Testis (tissue), 2 donors: ENCODE measurements at regions not wholly inside any gene's neighbourhood (a gene's known extent, or its start where the extent isn't known, plus 50 kb on each side); places are given as distances from the start of the nearest gene placed in this dataset.

Source experiments
- DNase-seq: peaks from one replicate; pipeline ENCODE4 v3.0.0-alpha.2; 2019
- H3K27ac ChIP-seq, 2 donors: fragments of 200-600 bp; sonication (generic); one replicate each; pipeline ENCODE4 v1.5.1; 2019
- H3K27me3 ChIP-seq: fragments of 200-600 bp; sonication (generic); one replicate; pipeline ENCODE4 v1.5.1; 2019
- H3K36me3 ChIP-seq: fragments of 200-600 bp; sonication (generic); one replicate; pipeline ENCODE4 v1.5.1; 2017; ENCODE audit warnings: low read depth; ENCODE audit errors: missing control alignments
- H3K4me1 ChIP-seq: fragments of 200-600 bp; sonication (generic); one replicate; pipeline ENCODE4 v1.5.1; 2019
- H3K4me3 ChIP-seq, 2 donors: fragments of 200-600 bp; sonication (generic); one replicate each; pipeline ENCODE4 v1.5.1; 2017 to 2019
- H3K9me3 ChIP-seq: fragments of 200-600 bp; sonication (generic); one replicate; pipeline ENCODE4 v1.5.1; 2017
- POLR2A ChIP-seq: fragments of 450-650 bp; IDR thresholded peaks from one replicate; pipeline ENCODE4 v1.6.1; 2017; ENCODE audit warnings: antibody characterized with exemption, mild to moderate bottlenecking, moderate library complexity
- WGBS, 2 donors: methylation state at CpG; one replicate each; pipeline ENCODE4 v1.1.5; 2018; 5-methylcytosine and 5-hydroxymethylcytosine counted together
- intact Hi-C: fragments of 100-400 bp; cut with DNase I; formaldehyde crosslinking; loops from one replicate; pipeline ENCODE4 v1.15.1; 2023; ENCODE audit warnings: low total_unique reads
- TF ChIP-seq, protein P1 (sequence below), 3 experiments: fragments of 450-650 bp in 2 of 3; fragments of 200-600 bp in 1 of 3; sonication (generic) in 1 of 3; IDR thresholded peaks; one replicate each; pipeline ENCODE4 v1.5.1; 2016 to 2019; ENCODE audit warnings: antibody characterized with exemption in 3 of 3, mild to moderate bottlenecking in 2 of 3, moderate library complexity in 1 of 3

DNA sequence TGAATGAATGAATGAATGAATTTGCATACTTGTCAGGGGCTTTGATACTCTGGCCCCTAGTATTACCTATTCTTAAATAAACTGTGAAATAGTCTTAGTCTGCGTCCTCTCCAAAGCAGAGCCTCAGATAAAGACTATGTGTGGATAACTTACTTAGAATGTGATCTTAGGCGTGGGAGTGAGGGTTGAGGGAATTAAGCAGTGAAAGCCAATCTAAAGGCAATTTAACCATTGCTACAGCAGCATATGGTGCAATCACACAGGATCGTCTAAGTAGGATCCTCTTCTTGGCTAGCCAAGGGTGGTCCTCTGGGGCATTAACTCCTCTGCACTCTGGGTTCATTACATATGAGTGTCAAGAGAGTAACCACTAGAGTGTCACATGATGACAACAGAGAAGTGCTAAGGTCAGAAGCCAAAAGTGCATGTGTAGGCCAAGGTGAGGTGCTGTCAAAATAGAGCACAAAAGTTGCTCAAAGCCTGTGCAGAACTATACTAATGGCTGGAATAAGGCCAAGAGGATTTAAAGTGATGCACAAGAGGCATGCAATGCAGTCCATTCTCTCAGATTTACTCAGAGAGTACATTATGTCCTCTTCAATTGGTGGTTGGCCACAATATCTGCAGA is 274.4 kb upstream of the SEMA6A start:
- H3K4me1 ChIP-seq, result no peaks in the 10 kb centered on the region
- WGBS, 2 donors, result 53 to 66% methylated on average over 3 of the region's 3 CpGs
- no peak for DNase-seq
- H3K27me3 ChIP-seq, result no peaks in the 10 kb centered on the region
- no peak overlapping the region for H3K4me3 ChIP-seq
- TF ChIP-seq, protein P1, sequence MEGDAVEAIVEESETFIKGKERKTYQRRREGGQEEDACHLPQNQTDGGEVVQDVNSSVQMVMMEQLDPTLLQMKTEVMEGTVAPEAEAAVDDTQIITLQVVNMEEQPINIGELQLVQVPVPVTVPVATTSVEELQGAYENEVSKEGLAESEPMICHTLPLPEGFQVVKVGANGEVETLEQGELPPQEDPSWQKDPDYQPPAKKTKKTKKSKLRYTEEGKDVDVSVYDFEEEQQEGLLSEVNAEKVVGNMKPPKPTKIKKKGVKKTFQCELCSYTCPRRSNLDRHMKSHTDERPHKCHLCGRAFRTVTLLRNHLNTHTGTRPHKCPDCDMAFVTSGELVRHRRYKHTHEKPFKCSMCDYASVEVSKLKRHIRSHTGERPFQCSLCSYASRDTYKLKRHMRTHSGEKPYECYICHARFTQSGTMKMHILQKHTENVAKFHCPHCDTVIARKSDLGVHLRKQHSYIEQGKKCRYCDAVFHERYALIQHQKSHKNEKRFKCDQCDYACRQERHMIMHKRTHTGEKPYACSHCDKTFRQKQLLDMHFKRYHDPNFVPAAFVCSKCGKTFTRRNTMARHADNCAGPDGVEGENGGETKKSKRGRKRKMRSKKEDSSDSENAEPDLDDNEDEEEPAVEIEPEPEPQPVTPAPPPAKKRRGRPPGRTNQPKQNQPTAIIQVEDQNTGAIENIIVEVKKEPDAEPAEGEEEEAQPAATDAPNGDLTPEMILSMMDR (IDR thresholded peaks at IDR 0.05), result no peak
- no peak for TF ChIP-seq POLR2A
- no peaks in the 10 kb centered on the region for H3K36me3 ChIP-seq
- no peaks in the 10 kb centered on the region for H3K9me3 ChIP-seq
- no peak overlapping the region for H3K27ac ChIP-seq
- intact Hi-C loops, result no loop called here

DNA sequence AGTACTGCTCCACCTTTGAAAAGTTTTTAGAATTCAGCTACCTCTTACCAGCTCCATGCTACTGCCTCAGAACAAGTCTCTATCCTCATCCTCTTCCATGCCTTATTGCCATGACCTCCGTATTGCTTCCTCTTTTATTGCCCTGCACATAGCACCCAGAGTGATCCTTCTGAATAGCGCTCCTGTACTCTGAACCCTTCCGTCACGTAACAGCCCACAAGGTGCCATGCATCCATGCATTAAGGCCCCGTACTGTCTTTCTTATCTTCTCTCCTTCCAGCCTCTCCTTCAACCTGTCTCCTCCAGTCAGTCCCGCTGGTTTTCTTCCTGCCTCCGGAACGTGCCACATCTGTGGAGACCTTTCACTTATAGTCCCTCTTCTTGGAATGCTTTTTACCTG is 273.3 kb upstream of the SEMA6A start:
- intact Hi-C loops, result no loop called here
- H3K9me3 ChIP-seq, result no peaks in the 10 kb centered on the region
- no peaks in the 10 kb centered on the region for H3K4me1 ChIP-seq
- no peaks in the 10 kb centered on the region for H3K36me3 ChIP-seq
- WGBS, 2 donors, result 96 to 97% methylated on average over 8 of the region's 8 CpGs
- no peak overlapping the region for H3K4me3 ChIP-seq
- no peak for DNase-seq
- H3K27me3 ChIP-seq, result no peaks in the 10 kb centered on the region
- TF ChIP-seq, protein P1 (IDR thresholded peaks at IDR 0.05), result no peak
- TF ChIP-seq POLR2A, result no peak
- H3K27ac ChIP-seq, result no peak overlapping the region

DNA sequence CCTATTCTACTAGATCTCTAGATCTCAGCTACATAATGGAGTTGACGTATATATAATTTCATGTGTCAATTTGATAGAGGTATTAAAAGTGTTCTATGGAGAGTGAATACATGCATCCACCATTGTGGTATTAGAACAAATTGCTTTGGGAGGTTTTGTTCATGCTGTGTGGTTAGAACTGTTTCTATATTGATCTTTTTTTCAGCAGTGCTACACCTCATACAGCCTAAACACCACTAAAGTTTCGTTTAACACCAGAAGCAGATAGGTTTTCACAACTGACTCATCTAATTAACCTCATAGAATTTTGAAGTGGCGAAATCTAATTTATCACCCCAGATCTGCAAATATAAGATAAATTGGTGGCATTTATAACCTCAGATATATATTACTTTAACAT is 269.4 kb upstream of the SEMA6A start:
- no peaks in the 10 kb centered on the region for H3K4me1 ChIP-seq
- TF ChIP-seq, protein P1 (IDR thresholded peaks at IDR 0.05), result no peak
- TF ChIP-seq POLR2A, result no peak
- intact Hi-C loops, result no loop called here
- no peaks in the 10 kb centered on the region for H3K27me3 ChIP-seq
- H3K9me3 ChIP-seq, result no peaks in the 10 kb centered on the region
- H3K27ac ChIP-seq, result no peak overlapping the region
- WGBS, 2 donors, result 92 to 95% methylated on average over 3 of the region's 3 CpGs
- no peaks in the 10 kb centered on the region for H3K36me3 ChIP-seq
- no peak for DNase-seq
- H3K4me3 ChIP-seq, result no peak overlapping the region

DNA sequence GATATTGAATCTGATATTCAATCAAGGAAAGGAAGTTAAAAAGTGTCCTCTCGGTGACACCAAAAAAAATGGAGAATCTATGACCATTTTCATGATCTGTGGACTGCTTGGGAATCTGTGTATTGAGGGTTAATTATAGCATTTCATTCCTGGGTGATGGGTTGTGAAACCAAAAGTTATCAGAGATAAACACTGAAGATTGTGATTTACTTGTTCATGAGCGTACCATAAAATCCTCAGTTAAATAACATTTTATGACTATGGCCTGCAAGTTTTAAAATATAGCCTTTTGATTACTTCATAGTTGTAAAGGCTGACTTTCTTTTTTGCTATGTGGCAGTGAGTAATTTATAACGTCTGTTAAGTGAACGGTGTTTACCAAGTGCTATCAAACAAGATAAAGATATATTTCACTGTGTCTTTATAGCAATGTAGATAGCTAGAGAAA is 267.9 kb upstream of the SEMA6A start:
- WGBS, 2 donors, result 57 to 64% methylated on average over 4 of the region's 4 CpGs
- intact Hi-C loops, result no loop called here

More for the DNA sequence above, 267.9 kb upstream of the SEMA6A start:
- Histone ChIP-seq H3K9me3 (no peaks in the 10 kb centered on the region), H3K27me3 (no peaks in the 10 kb centered on the region), H3K27ac (no peak overlapping the region), H3K4me3 (peak overlapping the region in 1 of 2 donors; percentile 15), H3K4me1 (no peaks in the 10 kb centered on the region), H3K36me3 (no peaks in the 10 kb centered on the region)
- TF ChIP-seq POLR2A, result no peak
- TF ChIP-seq, protein P1 (IDR thresholded peaks at IDR 0.05), result no peak
- no peak for DNase-seq
